Heart left ventricle (tissue), 13 donors: ENCODE measurements at regions not wholly inside any gene's neighbourhood (a gene's known extent, or its start where the extent isn't known, plus 50 kb on each side); places are given as distances from the start of the nearest gene placed in this dataset.

ENCODE experiments used
- CTCF ChIP-seq, 12 donors: fragments of 200-600 bp; sonication (generic) in 4 of 12; IDR thresholded peaks; one replicate each; pipeline versions ENCODE4 v1.5.0 to v1.8.0; 2018 to 2022; ENCODE audit warnings: antibody characterized with exemption in 12 of 12, mild to moderate bottlenecking in 5 of 12
- POLR2A ChIP-seq, 2 donors: fragments of 450-650 bp; IDR thresholded peaks; one replicate each; pipeline ENCODE4 v1.6.1; 2017; ENCODE audit warnings: antibody characterized with exemption in 2 of 2, mild to moderate bottlenecking in 2 of 2, moderate library complexity in 2 of 2
- donor health status: ischemic (EF 13 %, LVEDD 7.1; RV severe dilation, severe dysfunction).
- donor health status: DM: no; HTN: yes; CAD: no.
- donor health status: DM: no; HTN: no; CAD: no.
- donor health status: ischemic (EF 25% LVEDD 6.9; RV normal size, moderate dysfunction).
- donor health status: ischemic (EF 25% LVEDD 5.7; RV mildly dilated, moderate dysfunction).
- donor health status: ischemic (EF 35%, LVEDD 5.7; RV mildly dilated, moderate dysfunction).
- donor health status: nonischemic (EF 11% LVEDD 7.7; RV severe dilation, severe dysfunction).
- donor health status: DM: yes; HTN: yes; CAD: no.
- donor health status: PGD.
- donor health status: ischemic (EF 29% LVEDD 5.4; RV normal size, mild dysfunction).
- donor health status: nonischemic (EF 23%, LVEDD 6.1; RV moderate dilation, normal function).

- TF ChIP-seq CTCF (IDR thresholded peaks at IDR 0.05), result no peak
- no peak for TF ChIP-seq POLR2A (IDR thresholded peaks at IDR 0.05)
Observed at GRCh38 chr2:172342611-172343010, 84.8 kb upstream of the ITGA6 start.
